Liver (tissue), 3 donors: ENCODE measurements at regions not wholly inside any gene's neighbourhood (a gene's known extent, or its start where the extent isn't known, plus 50 kb on each side); places are given as distances from the start of the nearest gene placed in this dataset.

Experiments used
- EGR1 ChIP-seq, 2 donors: IDR thresholded peaks; 2 replicates each; pipeline ENCODE4 v1.6.1; 2016 to 2018; ENCODE audit warnings: antibody characterized with exemption in 2 of 2, low read depth in 2 of 2
- FOXA1 ChIP-seq: IDR thresholded peaks from 2 replicates; pipeline ENCODE4 v1.6.1; 2016; ENCODE audit warnings: antibody characterized with exemption
- GABPA ChIP-seq, 2 donors: IDR thresholded peaks in 1 of 2; conservative IDR thresholded peaks in 1 of 2; 2 replicates each; pipeline ENCODE4 v1.6.1; 2016; ENCODE audit warnings: antibody characterized with exemption in 2 of 2, mild to moderate bottlenecking in 1 of 2, moderate library complexity in 1 of 2
- JUND ChIP-seq, 2 donors: IDR thresholded peaks; 2 replicates each; pipeline ENCODE4 v1.6.1; 2016; ENCODE audit warnings: antibody characterized with exemption in 2 of 2
- MAX ChIP-seq: IDR thresholded peaks from 2 replicates; pipeline ENCODE4 v1.6.1; 2016; ENCODE audit warnings: antibody characterized with exemption
- NR2F2 ChIP-seq: IDR thresholded peaks from 2 replicates; pipeline ENCODE4 v1.6.1; 2016; ENCODE audit warnings: antibody characterized with exemption
- REST ChIP-seq: IDR thresholded peaks from 2 replicates; pipeline ENCODE4 v1.6.1; 2016; ENCODE audit warnings: antibody characterized with exemption, mild to moderate bottlenecking
- RXRA ChIP-seq, 2 donors: IDR thresholded peaks; 2 replicates each; pipeline ENCODE4 v1.6.1; 2017 to 2018; ENCODE audit warnings: antibody characterized with exemption in 2 of 2, mild to moderate bottlenecking in 1 of 2
- SP1 ChIP-seq: IDR thresholded peaks from 2 replicates; pipeline ENCODE4 v1.6.1; 2018; ENCODE audit warnings: antibody characterized with exemption, mild to moderate bottlenecking
- TAF1 ChIP-seq: conservative IDR thresholded peaks from 2 replicates; pipeline ENCODE4 v1.6.1; 2016; ENCODE audit warnings: antibody characterized with exemption, mild to moderate bottlenecking
- TF ChIP-seq, protein P1 (sequence below): fragments of 150-350 bp; IDR thresholded peaks from 2 replicates; pipeline ENCODE4 v1.5.1; 2017; ENCODE audit warnings: improper control_type of control experiment, low read depth, low read length; ENCODE audit not compliant: missing input control
- TF ChIP-seq, protein P2 (sequence below): IDR thresholded peaks from 2 replicates; pipeline ENCODE4 v1.6.1; 2016; ENCODE audit warnings: antibody characterized with exemption
- donor health status: healthy.
- donor health status: healthy.

DNA sequence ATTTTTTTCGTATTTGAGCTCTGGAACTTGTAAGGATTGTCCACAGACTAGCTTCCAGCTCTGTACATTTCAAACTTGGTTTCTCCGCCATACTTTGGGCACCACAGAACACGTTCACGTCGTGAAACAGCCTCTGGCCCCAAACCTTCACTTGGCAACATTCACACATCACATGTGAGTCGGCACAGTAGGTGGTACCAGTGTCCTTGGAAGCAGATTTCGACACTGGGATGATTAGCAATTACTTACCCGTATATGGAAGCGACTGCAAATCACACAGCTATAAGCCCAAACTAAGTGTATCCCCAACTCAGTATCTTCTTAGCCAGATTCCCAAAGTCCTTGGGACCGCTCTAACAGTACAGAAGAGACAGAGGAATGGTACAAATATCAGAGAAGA lies 60.2 kb downstream of the MAFB start:
- no peak for TF ChIP-seq EGR1 (IDR thresholded peaks at IDR 0.05; ENCODE audit: low read depth in 2 of 2)
- TF ChIP-seq, protein P1, sequence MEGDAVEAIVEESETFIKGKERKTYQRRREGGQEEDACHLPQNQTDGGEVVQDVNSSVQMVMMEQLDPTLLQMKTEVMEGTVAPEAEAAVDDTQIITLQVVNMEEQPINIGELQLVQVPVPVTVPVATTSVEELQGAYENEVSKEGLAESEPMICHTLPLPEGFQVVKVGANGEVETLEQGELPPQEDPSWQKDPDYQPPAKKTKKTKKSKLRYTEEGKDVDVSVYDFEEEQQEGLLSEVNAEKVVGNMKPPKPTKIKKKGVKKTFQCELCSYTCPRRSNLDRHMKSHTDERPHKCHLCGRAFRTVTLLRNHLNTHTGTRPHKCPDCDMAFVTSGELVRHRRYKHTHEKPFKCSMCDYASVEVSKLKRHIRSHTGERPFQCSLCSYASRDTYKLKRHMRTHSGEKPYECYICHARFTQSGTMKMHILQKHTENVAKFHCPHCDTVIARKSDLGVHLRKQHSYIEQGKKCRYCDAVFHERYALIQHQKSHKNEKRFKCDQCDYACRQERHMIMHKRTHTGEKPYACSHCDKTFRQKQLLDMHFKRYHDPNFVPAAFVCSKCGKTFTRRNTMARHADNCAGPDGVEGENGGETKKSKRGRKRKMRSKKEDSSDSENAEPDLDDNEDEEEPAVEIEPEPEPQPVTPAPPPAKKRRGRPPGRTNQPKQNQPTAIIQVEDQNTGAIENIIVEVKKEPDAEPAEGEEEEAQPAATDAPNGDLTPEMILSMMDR = no peak
- no peak for TF ChIP-seq FOXA1
- TF ChIP-seq REST = no peak
- no peak for TF ChIP-seq RXRA (IDR thresholded peaks at IDR 0.05)
- no peak for TF ChIP-seq GABPA (IDR thresholded peaks at IDR 0.05 in 1 of 2, conservative IDR thresholded peaks at IDR 0.05 in 1 of 2)
- TF ChIP-seq, protein P2, sequence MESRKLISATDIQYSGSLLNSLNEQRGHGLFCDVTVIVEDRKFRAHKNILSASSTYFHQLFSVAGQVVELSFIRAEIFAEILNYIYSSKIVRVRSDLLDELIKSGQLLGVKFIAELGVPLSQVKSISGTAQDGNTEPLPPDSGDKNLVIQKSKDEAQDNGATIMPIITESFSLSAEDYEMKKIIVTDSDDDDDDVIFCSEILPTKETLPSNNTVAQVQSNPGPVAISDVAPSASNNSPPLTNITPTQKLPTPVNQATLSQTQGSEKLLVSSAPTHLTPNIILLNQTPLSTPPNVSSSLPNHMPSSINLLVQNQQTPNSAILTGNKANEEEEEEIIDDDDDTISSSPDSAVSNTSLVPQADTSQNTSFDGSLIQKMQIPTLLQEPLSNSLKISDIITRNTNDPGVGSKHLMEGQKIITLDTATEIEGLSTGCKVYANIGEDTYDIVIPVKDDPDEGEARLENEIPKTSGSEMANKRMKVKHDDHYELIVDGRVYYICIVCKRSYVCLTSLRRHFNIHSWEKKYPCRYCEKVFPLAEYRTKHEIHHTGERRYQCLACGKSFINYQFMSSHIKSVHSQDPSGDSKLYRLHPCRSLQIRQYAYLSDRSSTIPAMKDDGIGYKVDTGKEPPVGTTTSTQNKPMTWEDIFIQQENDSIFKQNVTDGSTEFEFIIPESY = no peak
- no peak for TF ChIP-seq NR2F2
- no peak for TF ChIP-seq TAF1
- TF ChIP-seq SP1 = no peak
- TF ChIP-seq MAX = no peak
- no peak for TF ChIP-seq JUND (IDR thresholded peaks at IDR 0.05)
